Coronary artery (tissue), 2 donors: ENCODE measurements at regions not wholly inside any gene's neighbourhood (a gene's known extent, or its start where the extent isn't known, plus 50 kb on each side); places are given as distances from the start of the nearest gene placed in this dataset.

Experiments
- DNase-seq: peaks from one replicate; pipeline ENCODE4 v3.0.0-alpha.2; 2017; ENCODE audit warnings: low spot score
- H3K27ac ChIP-seq, 2 donors: fragments of 200-600 bp; sonication (generic); one replicate each; pipeline ENCODE4 v1.5.1; 2016 to 2019
- H3K4me3 ChIP-seq: fragments of 200-600 bp; sonication (generic); 2 replicates; pipeline ENCODE4 v1.5.1; 2016; ENCODE audit warnings: mild to moderate bottlenecking, moderate library complexity
- CTCF ChIP-seq: fragments of 200-600 bp; sonication (generic); IDR thresholded peaks from one replicate; pipeline ENCODE4 v1.5.1; 2019; ENCODE audit warnings: antibody characterized with exemption

- no peak for TF ChIP-seq CTCF
- no peak overlapping the region for H3K4me3 ChIP-seq
- H3K27ac ChIP-seq, result no peak overlapping the region
- no peak for DNase-seq
These were observed 52.4 kb upstream of the TRIO start for GRCh38 chr5:14090755-14091154.

GRCh38 chr5:14090290-14090689 lies 52.9 kb upstream of the TRIO start:
- DNase-seq, result no peak
- Histone ChIP-seq H3K27ac (no peak overlapping the region), H3K4me3 (no peak overlapping the region)
- no peak for TF ChIP-seq CTCF

GRCh38 chr5:14089198-14089597 lies 53.9 kb upstream of the TRIO start:
- no peak for TF ChIP-seq CTCF
- no peak overlapping the region for H3K27ac ChIP-seq
- DNase-seq, result no peak
- H3K4me3 ChIP-seq, result no peak overlapping the region

GRCh38 chr5:14086261-14086660 lies 56.9 kb upstream of the TRIO start:
- DNase-seq, result no peak
- Histone ChIP-seq H3K4me3 (no peak overlapping the region), H3K27ac (no peak overlapping the region)
- no peak for TF ChIP-seq CTCF

- no peak for DNase-seq
- H3K4me3 ChIP-seq, result no peak overlapping the region
- H3K27ac ChIP-seq, result no peak overlapping the region
- TF ChIP-seq CTCF, result no peak
These were observed 60.2 kb upstream of the TRIO start for GRCh38 chr5:14082973-14083372.

GRCh38 chr5:14082523-14082922 lies 60.6 kb upstream of the TRIO start:
- DNase-seq, result no peak
- Histone ChIP-seq H3K4me3 (no peak overlapping the region), H3K27ac (no peak overlapping the region)
- no peak for TF ChIP-seq CTCF

- DNase-seq, result no peak
- TF ChIP-seq CTCF, result no peak
- H3K4me3 ChIP-seq, result no peak overlapping the region
- H3K27ac ChIP-seq, result no peak overlapping the region
These were observed 61.4 kb upstream of the TRIO start for GRCh38 chr5:14081791-14082190.
